Posterior cingulate gyrus (tissue), 11 donors: ENCODE measurements at regions not wholly inside any gene's neighbourhood (a gene's known extent, or its start where the extent isn't known, plus 50 kb on each side); places are given as distances from the start of the nearest gene placed in this dataset.

ENCODE experiments used
- DNase-seq, 10 donors: peaks; one replicate each; pipeline versions ENCODE4 v3.0.0 to v3.0.0-alpha.2; 2020 to 2021; ENCODE audit warnings: mixed read lengths in 3 of 10
- intact Hi-C: fragments of 100-400 bp; cut with DNase I; formaldehyde crosslinking; loops from one replicate; pipeline ENCODE4 v1.15.1; 2023

DNA sequence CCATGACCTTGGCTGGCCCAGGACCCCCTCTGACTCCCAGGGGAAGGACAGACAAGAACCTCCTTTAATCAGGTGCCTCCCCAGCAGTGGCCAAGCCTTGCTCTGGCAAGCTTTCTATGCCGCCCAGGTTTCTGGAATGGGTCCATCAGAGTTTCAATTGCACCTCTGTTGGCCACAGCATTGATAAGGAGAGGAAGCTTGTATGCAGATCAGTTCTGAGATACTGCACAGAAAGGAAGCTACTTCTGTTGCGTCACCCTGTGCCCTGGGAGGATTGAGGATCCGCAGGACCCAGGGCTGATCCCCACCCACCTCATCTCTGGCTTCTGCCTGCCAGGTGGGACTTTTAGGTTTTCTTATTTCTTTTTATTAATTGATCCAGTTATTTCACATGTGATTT is 167.2 kb downstream of the TFAP2C start:
- DNase-seq = no peak
- intact Hi-C loops = no loop called here

DNA sequence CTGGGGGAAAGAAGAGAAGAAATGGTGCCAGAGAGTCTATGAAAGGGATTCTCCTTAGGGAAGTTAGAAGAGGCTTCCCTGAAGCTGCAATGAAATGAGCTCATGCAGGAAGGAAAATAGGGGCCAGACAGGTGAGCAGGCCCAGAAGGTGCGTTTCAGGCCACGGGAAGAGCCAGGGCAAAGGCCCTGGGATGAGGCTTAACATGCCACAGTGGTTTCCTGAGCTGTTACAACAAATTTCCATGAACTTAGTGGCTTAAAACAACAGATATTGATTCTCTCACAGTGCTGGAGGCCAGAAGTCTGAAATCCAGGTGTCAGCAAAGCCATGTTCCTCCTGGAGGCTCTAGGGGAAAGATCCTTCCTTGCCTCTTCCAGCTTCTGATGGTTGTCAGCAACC is 167.9 kb downstream of the TFAP2C start:
- no peak for DNase-seq
- intact Hi-C loops = no loop called here

DNA sequence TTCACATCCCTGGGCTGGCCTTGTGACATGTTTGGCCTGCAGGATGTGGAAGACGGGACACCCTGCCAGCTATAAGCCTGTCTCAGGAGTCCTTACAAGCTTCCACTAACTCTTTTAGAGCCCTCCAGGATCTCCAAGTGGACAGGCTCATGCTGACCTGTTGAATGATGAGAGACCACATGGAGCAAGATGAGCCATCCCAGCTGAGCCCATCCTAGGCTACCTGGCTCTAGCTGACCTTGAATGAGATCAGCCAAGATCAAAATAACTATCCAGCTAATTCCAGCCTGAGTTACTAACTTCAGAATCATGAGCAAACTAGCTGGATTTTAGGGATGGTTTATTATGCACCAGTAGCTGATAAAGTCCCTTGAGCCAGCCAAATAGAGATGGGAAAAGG is 169.5 kb downstream of the TFAP2C start:
- no peak for DNase-seq
- intact Hi-C loops = no loop called here

DNA sequence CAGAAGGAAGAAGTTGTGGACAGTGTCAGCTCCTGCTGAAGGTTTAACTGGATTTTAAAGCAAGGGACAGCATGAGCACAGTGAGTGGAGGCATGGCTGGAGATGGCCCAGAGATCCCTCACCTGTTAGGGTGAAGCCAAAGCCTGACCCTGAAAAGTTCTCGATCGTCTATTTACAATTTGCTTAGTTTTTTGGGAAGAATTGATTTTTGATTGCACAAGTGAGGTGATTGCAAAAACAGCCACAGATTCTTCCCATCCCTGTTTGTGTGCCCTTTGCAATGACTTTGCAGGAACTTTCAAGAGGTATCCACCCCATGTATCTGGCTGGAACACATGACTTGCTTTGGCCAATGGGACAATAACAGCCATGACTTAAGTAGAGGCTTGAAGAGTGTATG is 170.1 kb downstream of the TFAP2C start:
- intact Hi-C loops = no loop called here
- no peak for DNase-seq

DNA sequence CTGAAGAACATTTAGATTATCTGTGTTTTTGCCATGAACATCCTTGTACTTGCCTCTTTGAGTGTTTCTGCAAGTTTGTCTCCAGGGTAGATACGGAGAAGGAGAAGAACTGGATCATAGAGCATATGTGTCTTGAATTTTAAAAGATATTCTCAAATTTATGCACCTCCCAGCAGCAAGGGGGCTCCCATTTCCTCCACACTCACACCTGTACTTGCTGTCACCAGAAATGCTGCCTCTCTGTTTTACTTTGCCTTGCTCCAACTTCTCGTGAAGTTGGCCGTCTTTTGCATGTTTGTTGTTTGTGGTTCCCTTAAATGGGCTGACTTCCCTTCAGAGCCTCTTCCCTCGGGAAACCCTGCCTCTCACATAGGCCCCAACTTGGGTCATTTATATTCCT is 171.0 kb downstream of the TFAP2C start:
- no peak for DNase-seq
- intact Hi-C loops = no loop called here

DNA sequence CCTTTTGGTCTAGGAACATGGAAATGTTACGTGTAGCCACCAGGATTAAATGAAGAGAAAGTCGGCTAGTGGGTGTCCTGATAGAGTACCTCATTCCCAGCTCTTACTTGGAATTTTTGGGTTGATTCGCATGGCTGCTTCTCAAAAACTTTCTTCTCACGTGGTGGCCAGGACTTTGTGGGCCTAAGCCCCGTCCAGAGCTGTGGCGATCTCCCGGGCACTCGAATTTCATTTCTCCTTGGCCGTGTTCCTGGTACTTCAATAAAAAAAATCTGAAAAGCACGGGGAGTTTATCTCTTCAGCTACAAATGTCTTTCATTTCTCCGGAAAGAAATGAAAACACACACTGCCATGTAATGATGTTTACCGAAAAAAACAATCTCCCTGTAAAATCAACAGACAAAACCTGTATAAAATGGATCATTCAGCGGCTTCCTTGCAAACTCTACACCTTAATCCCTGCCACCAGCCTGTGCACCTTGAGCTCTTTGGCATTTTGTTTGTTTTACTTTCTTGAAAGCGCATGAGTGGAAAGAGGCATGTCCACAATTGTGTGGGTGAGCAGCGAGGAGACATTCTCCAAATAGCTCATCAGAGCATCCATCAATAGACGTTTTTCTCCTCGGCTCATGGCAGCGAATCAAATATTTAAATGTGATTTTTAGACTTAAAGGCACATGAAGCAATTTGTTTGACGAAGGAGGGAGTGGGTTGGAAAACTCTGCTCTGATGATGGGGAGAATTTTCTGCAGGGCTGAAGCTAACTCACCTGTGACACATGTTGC is 173.1 kb downstream of the TFAP2C start:
- no peak for DNase-seq
- intact Hi-C loops = no loop called here

DNA sequence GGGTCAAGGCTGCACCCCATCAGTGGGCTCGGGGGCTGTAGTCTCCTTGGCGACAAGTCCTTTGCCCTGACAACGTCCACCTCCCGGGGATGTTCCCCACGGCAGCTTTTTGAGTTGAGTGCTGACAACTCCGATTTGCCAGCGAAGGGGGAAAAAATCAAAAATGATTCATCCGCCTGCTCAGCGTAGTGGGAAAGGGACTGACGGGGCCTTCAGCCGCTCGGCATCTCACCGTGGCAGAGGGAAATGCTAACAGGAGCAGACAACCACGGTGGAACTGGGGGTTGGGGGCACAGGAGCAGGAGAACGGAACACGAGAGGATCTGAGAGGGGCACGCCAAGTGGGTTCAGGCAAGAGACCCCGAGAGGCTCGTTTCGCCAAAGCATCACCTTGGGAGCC is 173.7 kb downstream of the TFAP2C start:
- intact Hi-C loops = no loop called here
- DNase-seq = peak in 1 of 10 donors; percentile 40

DNA sequence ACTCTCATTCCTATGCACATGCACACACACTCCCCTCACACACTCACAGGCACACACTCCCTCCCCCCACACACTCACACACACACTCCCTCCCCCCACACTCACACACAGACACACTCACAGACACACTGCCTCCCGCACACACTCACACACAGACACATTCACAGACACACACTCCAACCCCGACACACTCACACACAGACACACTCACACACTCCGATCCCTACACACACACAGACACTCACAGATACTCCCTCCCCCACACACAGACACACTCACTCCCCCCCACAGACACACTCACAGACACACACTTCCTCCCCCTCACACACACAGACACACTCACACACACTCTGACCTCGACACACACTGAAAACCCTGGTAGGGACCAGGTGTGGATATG is 176.2 kb downstream of the TFAP2C start:
- intact Hi-C loops = no loop called here
- no peak for DNase-seq

DNA sequence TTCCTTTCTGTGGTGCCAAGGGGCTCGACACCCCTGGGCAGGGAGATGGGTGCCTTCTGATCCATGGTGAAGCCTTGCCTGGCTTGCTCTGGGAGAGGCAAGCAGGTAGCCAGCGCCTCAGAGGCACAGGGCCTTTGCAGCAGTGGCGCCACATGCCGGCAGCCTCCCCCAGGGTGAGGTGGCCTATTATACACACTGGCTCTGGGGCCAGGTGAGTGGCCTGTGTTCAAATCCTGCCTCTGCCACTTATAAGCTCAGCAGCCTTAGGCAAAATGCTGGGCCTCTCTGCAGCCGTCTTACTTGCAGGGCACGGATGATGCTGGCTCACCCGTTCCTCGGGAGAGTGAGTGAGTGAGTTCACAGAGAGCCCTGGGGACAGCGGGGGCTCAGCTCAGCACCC is 176.9 kb downstream of the TFAP2C start:
- DNase-seq = peak in 1 of 10 donors; percentile 63
- intact Hi-C loops = no loop called here

DNA sequence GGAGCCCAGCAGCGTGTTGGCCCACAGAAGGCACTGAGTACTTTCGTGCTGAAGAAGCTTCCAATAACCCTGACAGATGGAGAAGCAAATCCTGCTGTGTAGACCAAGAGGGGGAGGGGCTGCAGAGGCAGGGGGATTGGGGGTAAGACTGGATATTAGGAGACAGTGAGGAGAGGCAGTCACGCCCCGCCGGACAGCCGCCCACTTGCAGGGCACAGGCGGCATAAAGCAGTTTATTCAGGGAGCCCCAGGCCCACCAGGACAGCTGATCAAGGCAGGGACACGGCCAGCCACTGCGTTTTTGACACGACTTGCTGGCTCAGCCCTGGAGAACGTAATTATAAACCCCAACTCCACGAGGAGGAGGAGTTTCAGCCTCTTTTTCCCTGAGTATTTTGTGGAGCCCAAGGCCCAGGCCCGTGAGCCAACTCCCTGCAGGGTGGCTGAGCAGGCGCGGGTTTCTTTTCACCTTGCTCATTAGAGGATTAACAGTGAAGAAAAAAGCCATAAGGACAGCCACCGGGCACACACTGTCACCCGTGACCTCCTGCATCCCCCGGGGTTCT is 177.9 kb downstream of the TFAP2C start:
- intact Hi-C loops = no loop called here
- DNase-seq = peak in 4 of 10 donors; percentile 6 to 76 (median 46)

DNA sequence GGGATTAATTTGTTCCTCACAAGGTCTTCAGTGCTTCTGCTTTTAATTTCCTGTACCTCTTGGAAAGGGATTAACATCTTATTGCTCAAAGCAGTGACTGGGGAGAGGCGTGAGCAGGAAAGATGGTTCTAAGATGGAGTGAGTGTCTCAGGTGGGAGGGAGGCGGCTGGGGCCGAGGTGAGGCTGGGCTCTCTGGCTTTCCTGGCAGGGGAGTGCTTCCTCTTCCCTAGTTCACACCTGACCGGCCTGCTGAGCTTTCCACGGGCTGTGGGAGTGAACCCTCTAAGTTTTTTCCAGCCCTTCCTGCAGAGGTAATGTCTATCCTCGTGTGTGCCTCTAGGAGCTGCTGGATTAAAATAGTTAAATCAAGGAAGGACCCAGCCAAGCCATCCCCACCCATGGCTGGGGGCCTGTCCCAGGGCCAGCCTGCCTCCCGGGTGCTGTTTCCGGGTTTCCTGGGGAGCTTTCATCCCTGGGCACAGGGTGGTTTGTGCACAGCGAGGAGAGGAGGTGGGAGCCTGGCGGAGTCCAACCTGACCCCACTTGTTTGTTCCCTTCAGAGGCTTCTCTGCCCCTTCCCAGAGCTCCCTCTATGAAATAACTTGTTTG is 179.1 kb downstream of the TFAP2C start:
- DNase-seq = peak in 1 of 10 donors; percentile 78
- intact Hi-C loops = no loop called here

DNA sequence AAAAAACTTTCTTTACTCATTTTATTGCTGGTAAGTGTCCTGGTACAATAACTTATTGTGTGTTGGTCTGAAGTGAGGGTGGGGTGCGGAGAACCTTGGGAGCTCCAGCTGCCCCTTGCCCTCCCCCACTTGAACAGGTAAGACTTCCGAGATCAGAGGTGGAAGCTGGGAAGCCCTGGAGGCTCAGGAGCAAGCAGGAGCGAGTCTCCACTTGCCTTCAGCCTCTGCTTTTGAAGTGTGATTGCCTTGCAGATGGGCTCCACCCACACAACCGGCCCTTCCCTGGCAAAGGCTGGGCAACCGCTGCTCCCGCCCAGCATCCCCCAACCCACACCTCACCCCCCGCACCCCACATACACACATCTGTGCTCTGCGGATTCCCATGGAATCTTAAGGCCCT is 179.6 kb downstream of the TFAP2C start:
- intact Hi-C loops = no loop called here
- DNase-seq = peak in 1 of 10 donors; percentile 26

DNA sequence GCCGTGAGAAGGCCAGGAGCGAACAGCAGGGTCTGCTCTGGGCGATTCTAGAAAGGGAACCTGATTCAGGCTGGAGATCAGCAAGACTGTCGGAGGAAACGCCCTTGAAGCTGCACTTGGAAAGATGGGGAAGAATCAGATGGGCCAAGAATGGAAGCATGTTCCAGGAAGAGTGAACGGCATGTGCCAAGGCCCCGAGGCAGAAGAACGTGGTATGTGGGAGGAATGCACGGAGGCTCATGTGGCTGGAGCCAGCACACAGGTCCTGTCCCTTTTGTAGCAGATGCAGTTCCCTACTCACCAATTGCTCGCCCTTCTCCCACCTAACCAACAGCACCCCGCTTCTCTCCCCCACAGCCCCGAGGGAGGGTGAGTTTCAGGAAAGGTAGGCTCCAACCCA is 180.6 kb downstream of the TFAP2C start:
- intact Hi-C loops = no loop called here
- peak in 1 of 10 donors; percentile 14 for DNase-seq

DNA sequence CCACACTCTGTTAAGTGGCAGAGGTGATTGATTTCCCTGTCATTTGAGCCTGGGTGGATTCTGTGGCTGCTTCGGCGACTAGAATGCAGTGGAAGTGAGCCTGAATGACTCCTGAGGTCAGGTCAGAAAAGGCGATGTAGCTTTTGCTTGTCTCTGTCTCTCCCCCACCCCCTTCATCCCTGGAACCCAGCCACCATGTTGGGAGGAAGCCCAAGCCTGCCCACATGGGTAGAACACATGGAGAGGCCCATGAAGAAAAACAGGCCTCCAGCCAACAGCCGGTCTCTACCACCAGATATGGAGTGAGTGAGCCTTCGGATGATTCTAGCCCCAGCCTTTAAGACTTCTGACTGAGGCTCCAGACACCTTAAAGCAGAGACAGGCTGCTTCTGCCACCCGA is 181.0 kb downstream of the TFAP2C start:
- intact Hi-C loops = no loop called here
- peak in 2 of 10 donors; percentile 15 to 21 for DNase-seq

DNA sequence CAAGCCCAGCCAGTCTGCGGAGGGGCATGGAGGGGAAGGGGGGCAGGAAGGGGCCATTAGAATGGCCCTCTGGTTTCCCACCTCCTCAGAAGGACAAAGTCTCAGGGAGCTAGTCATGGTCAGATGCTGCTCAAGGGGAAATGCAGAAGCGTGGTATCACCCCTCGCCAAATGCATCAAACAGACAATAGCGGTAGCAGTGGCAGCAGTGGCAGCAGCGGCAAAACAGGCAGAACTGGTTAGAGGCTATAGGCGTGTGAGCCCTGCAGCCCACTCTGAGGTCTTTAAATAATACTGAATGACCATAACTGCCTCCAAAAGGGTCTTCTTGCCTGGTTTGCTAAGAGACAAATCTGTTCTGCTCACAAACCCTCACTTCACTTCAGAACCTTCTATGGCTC is 186.7 kb downstream of the TFAP2C start:
- intact Hi-C loops = no loop called here
- no peak for DNase-seq

DNA sequence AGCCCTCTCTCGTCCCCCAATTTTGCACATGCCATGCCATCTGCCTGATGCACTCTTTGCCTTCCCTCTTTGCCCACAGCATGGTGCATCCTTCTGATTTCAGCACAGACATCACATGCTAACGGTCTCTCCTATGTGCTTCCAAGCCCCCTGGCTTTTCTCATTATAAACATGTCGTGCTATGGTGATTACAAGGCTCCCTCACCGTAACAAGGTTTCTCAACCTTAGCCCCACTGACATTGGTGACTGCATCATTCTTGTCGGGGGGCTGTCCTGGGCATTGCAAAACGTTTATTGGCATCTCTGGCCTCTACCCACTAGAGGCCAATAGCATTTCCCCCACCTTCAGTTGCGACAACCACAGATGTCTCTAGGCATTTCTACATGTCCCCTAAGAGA is 187.2 kb downstream of the TFAP2C start:
- intact Hi-C loops = no loop called here
- no peak for DNase-seq

DNA sequence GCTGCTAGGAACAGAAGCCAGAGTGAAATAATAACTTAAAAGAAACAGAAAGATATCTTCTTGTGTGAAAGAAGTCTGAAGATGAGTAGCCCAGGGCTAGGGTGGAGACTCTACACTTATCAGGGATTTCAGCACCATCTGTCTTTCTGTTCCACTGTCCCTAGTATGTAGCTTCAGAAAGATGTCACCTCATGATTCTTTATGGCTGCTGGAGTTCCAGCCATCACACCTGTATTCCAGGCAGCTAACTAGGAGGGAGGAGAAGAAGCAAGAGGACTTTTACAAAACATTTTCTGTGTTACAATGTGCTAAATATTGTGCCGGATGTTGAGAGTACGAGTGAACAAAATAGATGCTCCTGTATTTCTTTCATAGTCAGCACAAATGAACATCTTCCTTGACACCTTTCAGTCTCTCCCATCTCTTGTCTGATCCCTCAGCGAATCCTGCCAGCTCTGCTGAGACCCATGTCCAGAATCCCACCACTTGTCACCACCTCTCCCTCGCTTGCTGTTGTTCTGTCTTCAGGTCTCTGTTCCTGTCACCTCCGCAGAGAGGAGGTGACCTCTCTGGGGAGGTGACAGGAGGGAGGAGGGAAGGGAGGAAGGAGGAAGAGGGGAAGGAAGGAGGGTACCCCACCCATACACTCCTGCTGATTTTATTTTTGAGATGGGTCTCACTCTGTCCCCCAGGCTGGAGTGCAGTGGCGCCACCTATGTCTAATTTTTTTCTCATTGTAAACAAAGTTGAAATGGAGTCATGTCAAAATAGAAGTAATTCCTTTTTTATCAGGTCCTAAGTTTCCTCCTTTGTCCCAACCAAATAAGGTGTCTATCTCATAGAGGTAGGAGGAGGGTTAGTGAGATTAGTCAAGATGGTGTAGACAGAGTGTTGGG is 188.9 kb downstream of the TFAP2C start:
- intact Hi-C loops = no loop called here

DNA sequence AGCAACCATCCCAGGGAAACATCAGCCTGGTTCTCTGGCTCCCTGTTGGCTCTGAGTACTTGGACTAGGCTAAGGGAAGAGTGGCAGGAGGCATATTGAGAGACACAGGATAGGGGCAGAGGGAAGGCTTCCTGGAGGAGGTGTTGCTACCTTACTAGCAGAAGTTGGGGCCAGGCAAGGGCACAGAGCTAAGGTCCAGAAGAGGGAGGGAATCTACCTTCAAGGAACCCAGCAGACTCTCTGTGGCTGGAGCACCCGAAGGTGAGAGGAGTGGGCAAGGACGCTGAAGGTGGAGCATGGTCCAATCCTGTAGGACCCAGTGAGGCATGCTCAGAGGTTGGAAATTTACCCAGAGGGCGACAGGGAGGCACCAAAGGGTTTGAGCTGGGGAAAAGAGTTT is 191.9 kb downstream of the TFAP2C start:
- intact Hi-C loops = no loop called here
- DNase-seq = no peak

More for the DNA sequence above, 188.9 kb downstream of the TFAP2C start:
- peak in 1 of 10 donors; percentile 26 for DNase-seq

DNA sequence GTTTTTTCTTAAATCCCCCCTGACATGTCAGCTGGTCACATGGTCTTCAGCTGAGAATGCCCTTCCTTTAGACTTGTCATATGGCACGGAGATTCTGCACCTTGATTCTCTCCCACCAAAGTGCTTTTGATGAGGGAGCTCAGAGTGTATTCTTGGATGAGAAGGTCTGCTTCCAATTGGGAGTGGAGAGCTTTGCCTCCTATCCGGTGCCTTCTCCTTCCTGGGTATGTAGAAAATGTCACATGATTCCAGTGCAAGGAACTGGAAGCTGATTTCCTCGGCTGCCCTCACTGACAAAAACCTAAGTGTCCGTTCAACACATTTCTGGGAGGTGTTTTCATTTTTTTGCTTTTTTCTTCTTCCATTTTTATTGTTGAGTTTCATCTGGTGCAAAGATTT is 197.2 kb downstream of the TFAP2C start:
- intact Hi-C loops = no loop called here
- DNase-seq = no peak

DNA sequence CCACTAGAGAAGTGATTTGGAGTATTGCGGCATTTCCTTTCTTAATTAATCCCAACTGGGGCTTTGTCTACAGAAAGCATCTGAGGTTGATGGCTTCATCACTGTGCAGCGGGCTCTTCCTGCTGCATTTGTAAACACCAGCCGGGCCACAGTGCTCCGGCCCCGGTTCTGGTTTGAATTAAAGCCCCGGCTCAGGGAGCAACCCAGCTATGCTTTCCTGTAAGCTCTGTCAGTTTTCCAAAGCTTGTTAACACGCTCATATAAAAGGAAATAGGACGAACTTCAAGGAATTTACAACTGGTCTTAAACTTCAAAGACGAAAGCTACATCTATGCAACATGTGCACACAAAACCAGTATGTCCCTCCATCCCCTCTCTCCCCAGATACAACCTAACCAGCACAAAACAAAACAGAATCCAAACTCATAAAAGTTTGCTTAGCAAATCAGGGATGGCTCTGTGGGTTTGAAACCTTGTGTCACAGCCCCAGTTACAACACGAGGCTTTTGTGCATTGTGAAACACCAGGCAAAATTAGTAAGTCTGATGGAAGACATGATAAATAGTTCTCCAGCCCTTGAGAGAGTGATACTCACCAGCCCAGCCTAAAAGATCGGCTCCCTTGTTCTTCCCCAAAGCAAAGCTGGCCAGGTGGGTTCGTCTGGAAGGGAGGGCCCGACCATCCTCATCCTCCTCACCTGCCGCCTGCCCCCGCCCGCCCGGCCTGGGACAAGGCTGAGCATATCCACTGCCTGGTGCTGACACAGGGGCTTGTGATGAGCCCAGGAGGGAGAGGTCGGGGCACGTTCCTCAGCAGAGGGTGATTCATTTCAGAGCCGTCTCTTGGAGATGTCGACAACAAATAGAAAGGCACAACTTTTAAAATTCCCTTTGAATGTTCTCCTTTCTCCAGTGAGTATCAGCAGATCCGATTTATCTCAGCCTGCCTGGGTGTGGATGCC is 197.9 kb downstream of the TFAP2C start:
- no peak for DNase-seq
- intact Hi-C loops = no loop called here
